NCI-H524 treated with DMSO at 0.1 percent for 48 hours (cell line): ENCODE measurements at regions not wholly inside any gene's neighbourhood (a gene's known extent, or its start where the extent isn't known, plus 50 kb on each side); places are given as distances from the start of the nearest gene placed in this dataset.

Experiments used
- DNase-seq: peaks from one replicate; lab custom pipeline; 2025; lab: John Stamatoyannopoulos, UW

DNA sequence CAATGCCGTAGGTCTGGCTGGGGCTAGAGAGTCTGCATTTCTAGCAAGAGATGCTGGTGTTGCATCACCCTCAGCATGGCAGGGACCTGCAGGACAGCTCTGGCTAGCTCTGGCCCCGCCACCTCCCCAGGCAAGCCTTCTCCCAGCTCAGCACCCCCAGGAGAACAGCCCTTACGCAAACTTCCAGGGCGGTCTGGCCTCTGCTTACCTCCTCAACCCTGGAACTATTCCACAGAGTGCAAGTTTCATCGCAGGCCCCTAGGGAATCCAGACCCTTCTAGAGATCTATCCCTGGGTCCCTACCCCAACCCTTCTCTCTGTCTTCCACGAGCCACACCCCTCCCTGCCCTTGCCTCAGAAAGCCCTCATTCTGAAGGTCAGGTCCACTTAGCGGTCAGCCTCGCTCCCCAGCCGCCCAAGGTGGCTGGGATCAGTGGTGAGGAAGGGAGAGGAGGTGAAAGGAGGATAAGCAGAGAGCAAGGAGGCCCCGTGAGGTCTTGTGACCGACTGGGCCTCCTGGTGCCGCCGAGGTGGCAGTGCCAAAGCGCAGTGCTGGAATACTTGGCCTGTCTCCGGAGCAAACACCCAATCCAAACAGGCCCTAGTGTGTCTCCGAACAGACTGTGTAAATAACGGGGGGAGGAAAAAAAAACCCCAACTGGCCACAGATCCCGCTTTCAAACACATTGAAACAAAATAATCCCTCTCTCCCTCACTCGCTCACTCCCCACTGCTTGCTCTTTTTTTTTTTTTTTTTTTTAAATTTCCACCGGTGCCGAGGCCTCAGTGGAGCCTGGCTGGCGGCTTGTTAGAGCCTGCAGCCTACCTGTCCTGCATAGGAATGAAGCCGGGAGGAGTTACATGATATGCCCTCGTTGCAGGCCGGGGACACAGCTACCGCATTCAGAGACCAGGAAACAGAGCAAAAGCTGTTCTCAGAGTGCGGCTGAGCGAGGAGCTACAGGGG lies 380.9 kb downstream of the SOX9 start:
- no peak for DNase-seq

DNA sequence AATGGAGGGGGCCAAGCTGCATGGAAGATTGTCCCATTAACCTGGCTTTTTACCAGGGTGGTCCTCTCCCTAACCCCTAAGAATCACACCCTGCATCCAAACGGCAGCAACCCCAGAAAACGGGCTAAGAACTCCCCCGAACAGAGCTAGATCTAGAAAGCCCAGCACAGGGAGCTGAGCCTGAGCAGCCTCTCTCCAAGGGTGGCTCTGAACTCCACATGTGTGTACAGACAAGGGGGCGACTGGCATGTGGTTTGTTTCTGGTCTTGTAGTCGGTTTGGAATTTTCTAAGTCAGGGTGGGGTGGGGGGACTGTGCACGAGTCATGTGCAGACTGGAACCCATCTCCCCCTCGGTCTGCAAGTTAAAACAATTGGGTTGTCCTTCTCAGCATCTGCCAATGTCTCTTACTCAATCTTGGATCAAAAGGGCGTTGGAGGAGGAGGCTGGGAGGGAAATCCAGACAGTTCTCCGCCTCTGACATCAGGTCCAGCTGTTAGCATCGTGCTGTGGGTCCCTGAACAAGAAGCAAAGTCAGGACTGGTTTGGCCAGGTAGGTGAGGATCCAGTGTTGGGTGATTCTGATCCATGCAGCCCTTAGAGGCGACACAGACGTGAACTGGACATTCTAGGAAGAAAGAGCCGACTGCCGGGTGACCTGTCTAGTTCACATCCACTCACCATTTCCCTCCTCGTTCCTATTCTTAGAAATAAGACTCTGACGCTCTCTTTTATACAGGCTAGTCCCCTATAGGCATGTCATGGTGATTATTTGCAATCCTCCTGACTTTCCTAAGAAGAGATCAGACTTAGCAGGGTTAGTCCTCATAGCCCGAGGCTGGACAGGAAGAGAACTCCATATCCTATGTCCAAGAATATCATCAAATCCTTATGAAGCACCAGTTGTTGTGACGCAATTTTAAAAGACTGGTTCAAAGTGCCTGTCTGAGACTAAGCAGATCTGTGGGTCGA lies 381.8 kb downstream of the SOX9 start:
- DNase-seq: no peak

- DNase-seq: no peak
Measured at GRCh38 chr17:72503556-72503955, 382.7 kb downstream of the SOX9 start.

GRCh38 chr17:72504783-72505182 lies 384.0 kb downstream of the SOX9 start:
- no peak for DNase-seq

DNA sequence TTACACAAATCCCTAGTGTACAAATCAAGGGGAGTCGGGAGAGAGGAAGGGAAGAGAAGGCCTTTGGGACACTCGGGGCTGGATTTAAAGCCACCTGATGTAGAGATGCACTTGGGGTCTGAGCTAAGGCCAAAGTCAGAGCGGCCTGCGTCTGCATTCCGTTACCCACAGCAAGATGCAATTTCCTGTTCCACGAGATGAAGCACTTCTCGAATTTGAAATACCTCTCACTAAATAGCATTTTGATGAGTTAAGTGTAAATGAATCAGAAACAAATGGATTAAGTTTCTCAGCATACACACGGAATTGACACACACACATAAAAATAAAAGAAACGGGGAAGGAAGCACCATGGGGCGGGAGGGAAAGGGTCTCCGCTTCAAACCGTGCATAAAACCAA lies 386.0 kb downstream of the SOX9 start:
- no peak for DNase-seq

DNA sequence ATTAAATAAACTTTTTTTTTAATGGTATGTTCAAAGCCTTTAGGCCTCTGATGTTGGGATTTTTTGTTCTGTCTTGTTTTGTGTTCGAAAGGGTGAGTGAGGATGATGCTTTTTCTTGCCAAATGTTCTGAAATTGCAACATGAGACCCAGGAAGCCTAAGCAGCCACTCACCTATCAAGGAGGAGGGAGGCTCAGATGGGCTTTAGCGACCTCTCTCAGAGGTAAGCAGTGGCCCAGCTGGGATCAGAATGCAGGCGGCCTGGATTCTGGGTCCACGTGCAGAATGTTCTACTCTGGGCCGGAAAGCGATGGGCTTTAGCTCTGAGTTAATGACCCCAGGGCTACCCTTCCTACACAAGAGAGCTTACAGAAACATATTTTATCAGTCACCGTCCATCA lies 386.6 kb downstream of the SOX9 start:
- no peak for DNase-seq

- DNase-seq: no peak
Measured at GRCh38 chr17:72510351-72511016, 389.7 kb downstream of the SOX9 start.

DNA sequence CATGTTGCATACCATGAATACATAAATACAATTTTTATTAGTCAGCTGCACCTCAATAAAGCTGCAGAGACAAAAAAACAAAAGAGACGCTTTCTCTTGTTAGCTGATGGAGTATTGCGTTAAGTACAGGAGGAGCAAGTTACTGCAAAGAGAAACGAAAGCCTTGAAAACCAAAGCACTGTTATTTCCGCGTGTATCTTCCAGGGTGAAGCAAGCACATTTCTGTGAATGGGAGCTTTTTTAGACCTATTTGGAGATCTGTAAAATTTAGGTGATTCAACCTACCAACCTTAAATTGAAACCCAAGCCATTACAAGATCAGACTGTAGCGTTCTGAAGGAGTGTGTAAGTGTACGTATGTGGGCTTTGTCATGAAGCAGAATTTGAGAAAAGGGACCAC lies 390.4 kb downstream of the SOX9 start:
- DNase-seq: no peak

DNA sequence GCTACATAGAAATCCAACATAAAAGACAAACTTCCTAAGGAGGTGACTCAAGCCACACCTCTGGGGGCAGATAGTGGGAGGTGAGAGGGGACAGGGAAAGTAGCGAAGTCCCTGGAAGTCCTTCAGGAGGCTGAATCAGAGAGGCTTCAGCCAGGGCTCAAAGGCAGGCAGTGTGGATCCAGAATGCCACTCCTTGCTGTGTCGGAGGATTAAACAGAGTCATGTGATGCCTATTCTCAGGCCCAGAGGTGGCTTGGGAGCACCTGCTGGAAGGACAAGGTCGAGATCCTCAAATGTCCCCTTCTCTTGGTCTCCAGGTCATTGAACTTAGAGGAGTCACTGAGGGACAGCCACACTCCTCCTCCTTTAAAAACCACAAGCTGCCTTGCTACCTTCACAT lies 391.1 kb downstream of the SOX9 start:
- DNase-seq: no peak

GRCh38 chr17:72512649-72513556 lies 392.1 kb downstream of the SOX9 start:
- DNase-seq: peak; percentile 73

DNA sequence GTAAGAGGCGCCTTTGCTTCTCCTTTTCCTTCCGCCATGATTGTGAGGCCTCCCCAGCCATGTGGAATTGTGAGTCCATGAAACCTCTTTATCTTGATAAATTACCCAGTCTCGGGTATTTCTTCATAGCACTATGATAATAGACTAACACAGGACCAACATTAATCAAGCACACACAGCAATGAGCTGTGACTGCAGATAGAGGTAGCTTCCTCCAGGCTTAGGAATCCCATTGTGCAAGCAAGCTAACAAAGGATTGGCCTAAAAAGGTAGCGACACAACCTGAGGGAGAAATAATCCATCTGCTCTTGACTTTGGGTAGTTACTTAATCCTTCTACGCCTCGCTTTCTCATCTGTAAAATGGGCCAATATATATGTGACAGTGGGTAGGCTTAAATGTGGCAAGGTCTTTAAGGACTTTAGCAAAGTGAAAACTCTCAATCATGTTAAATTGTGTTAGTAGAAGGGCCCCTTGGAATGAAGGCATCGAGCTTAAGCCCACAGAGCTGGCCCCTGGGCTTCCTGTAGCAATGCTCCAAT lies 393.6 kb downstream of the SOX9 start:
- DNase-seq: no peak

GRCh38 chr17:72514891-72515290 lies 394.1 kb downstream of the SOX9 start:
- no peak for DNase-seq

GRCh38 chr17:72515291-72516065 lies 394.7 kb downstream of the SOX9 start:
- DNase-seq: no peak

- DNase-seq: no peak
Measured at GRCh38 chr17:72516772-72517399, 396.1 kb downstream of the SOX9 start.

DNA sequence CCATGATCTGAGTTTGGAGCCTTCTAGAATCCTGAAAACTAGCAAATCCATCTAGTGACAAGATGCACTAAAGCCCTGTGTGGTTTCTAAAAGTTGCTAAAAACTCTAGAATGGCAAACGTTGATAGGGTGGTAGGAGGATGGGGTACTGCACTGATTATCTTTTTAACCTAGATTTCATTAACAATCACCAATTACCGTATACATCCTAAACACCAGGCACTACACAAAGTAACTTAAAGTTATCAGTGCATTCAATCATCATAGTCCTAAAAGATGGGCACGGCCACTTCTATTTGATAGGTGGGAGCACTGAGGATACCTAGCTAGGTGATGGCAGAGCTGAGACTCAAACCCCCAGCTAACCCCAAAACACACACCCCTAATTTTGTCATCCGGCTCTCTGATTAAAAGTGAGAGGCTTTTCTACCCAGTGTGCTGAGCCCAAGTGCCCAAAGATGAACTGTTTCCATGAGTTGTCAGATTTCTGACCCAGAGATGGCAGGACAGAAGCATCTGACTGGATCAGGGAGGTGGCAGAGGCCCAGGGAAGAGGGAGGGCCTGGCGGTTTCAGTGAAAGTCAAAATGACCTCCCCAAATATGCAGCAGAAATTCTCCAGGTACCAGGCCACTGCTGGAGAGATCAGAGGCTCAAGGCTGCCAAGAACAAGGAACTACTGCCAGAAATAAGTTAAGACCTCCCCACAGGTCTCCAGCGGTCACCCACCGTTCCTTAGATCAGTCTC lies 396.8 kb downstream of the SOX9 start:
- DNase-seq: no peak

- no peak for DNase-seq
Measured at GRCh38 chr17:72518159-72518732, 397.4 kb downstream of the SOX9 start.

- DNase-seq: no peak
Measured at GRCh38 chr17:72518753-72519597, 398.2 kb downstream of the SOX9 start.

DNA sequence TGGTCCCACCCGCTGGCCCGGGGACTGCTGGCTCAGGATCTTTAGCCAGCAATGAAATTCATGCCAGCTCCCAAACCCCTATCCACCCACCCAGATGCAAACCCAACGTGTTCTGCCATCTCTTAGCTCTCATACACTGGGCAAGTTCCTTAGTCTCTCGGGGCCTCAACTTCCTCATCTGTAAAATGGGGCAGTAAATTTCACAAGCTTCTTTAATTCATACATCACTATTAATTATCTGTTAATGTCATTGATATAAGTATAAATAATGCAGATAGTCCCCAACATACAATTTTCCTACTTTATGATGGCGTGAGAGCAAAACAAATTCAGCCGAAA lies 398.7 kb downstream of the SOX9 start:
- no peak for DNase-seq
